ENCODE measurements at regions not wholly inside any gene's neighbourhood (a gene's known extent, or its start where the extent isn't known, plus 50 kb on each side); places are given as distances from the start of the nearest gene placed in this dataset.

GRCh38 chr11:92390783-92391182 is 166.2 kb downstream of the FAT3 start:
- no peak for TF ChIP-seq EZH2 (IDR thresholded peaks at IDR 0.05; ENCODE audit: low read length)
- TF ChIP-seq CTCF (optimal IDR thresholded peaks at IDR 0.05 in 1 of 3, IDR thresholded peaks at IDR 0.05 in 1 of 3, conservative IDR thresholded peaks at IDR 0.05 in 1 of 3; ENCODE audit: extremely low read depth in 1 of 3, insufficient read depth in 2 of 3, low read length in 3 of 3), result no peak

Data from keratinocyte (primary cell).